IMR-90 (cell line): ENCODE measurements at regions not wholly inside any gene's neighbourhood (a gene's known extent, or its start where the extent isn't known, plus 50 kb on each side); places are given as distances from the start of the nearest gene placed in this dataset.

Experiments used
- ATAC-seq: fragments of 200-7000 bp; cut with Tn5 transposase; 2 replicates; pipeline ENCODE4 v1.9.1; 2020; ENCODE audit warnings: low read depth, mild to moderate bottlenecking, moderate library complexity
- BruUV-seq: library from RNA; stranded (reverse); fragments of 400-500 nt; replicated peaks from 2 replicates; lab custom pipeline; 2021; lab: Mats Ljungman, UMichigan
- CTCF ChIA-PET: fragments of 300-600 bp; formaldehyde crosslinking; extraction: SDS; loops from one replicate; lab custom pipeline; 2021; ENCODE audit warnings: antibody characterized with exemption; lab: Yijun Ruan, JAX
- POLR2A ChIA-PET: fragments of 300-600 bp; sonication (Branson Sonifier 250); formaldehyde crosslinking; loops from one replicate; lab custom pipeline; 2022; ENCODE audit warnings: antibody characterized with exemption; ENCODE audit not compliant: unreplicated experiment; lab: Charles Lee
- DNase-seq: peaks from one replicate; pipeline ENCODE4 v3.0.0; 2013
- H2AFZ ChIP-seq: replicated peaks from 2 replicates; pipeline ENCODE3; 2013; ENCODE audit warnings: low read length, mild to moderate bottlenecking; ENCODE audit not compliant: poor library complexity
- H2AK5ac ChIP-seq: 2 replicates; pipeline ENCODE4 v1.6.1; 2013; ENCODE audit warnings: low read depth, low read length, inconsistent platforms
- H2AK9ac ChIP-seq: replicated peaks from 2 replicates; pipeline ENCODE3; 2013; ENCODE audit warnings: mild to moderate bottlenecking, low read depth, low read length, moderate library complexity; ENCODE audit not compliant: poor library complexity
- H2BK120ac ChIP-seq: 2 replicates; pipeline ENCODE4 v1.6.1; 2013; ENCODE audit warnings: low read depth, low read length, inconsistent platforms
- H2BK15ac ChIP-seq: 3 replicates; pipeline ENCODE4 v1.6.1; 2013; ENCODE audit warnings: low read depth, low read length, inconsistent platforms
- H2BK20ac ChIP-seq: 2 replicates; pipeline ENCODE4 v1.6.1; 2013; ENCODE audit warnings: low read depth, mild to moderate bottlenecking, inconsistent platforms, low read length, moderate library complexity
- H2BK5ac ChIP-seq: 2 replicates; pipeline ENCODE4 v1.6.1; 2013; ENCODE audit warnings: mild to moderate bottlenecking, low read depth, low read length, inconsistent platforms; ENCODE audit not compliant: poor library complexity, severe bottlenecking
- H3K14ac ChIP-seq: replicated peaks from 2 replicates; pipeline ENCODE4 v1.6.1; 2013; ENCODE audit warnings: low read depth, low read length, inconsistent platforms
- H3K18ac ChIP-seq: 2 replicates; pipeline ENCODE4 v1.6.1; 2013; ENCODE audit warnings: low read depth, low read length, control low read depth
- H3K23ac ChIP-seq: 2 replicates; pipeline ENCODE4 v1.6.1; 2013; ENCODE audit warnings: low read depth, low read length, inconsistent platforms
- H3K27ac ChIP-seq: 2 replicates; pipeline ENCODE4 v1.5.1; 2013; ENCODE audit warnings: mild to moderate bottlenecking, control low read depth, low read length; ENCODE audit not compliant: insufficient read depth
- H3K27me3 ChIP-seq: 2 replicates; pipeline ENCODE4 v1.6.1; 2013; ENCODE audit warnings: low read length; ENCODE audit not compliant: control insufficient read depth, insufficient read depth
- H3K36me3 ChIP-seq: 2 replicates; pipeline ENCODE4 v1.6.1; 2013; ENCODE audit warnings: low read length, mixed read lengths; ENCODE audit not compliant: control insufficient read depth, insufficient read depth
- H3K4ac ChIP-seq: 2 replicates; pipeline ENCODE4 v1.6.1; 2013; ENCODE audit warnings: low read depth, low read length, inconsistent platforms
- H3K4me1 ChIP-seq: 2 replicates; pipeline ENCODE4 v1.6.1; 2013; ENCODE audit warnings: low read length, mixed read lengths; ENCODE audit not compliant: control insufficient read depth, insufficient read depth
- H3K4me2 ChIP-seq: 2 replicates; pipeline ENCODE4 v1.6.1; 2013; ENCODE audit warnings: low read depth, mild to moderate bottlenecking, control low read depth, low read length, moderate library complexity
- H3K4me3 ChIP-seq: 2 replicates; pipeline ENCODE4 v1.5.1; 2013; ENCODE audit warnings: low read depth, mild to moderate bottlenecking, control low read depth, low read length, moderate library complexity; ENCODE audit not compliant: insufficient read depth
- H3K56ac ChIP-seq: 2 replicates; pipeline ENCODE4 v1.6.1; 2013; ENCODE audit warnings: low read length, inconsistent platforms; ENCODE audit not compliant: insufficient read depth; ENCODE audit errors: extremely low read depth
- H3K79me1 ChIP-seq, 2 experiments: 2 replicates each; pipeline ENCODE4 v1.6.1; 2013; ENCODE audit warnings: low read length in 2 of 2, inconsistent platforms in 1 of 2, low read depth in 1 of 2
- H3K9ac ChIP-seq: 2 replicates; pipeline ENCODE4 v1.6.1; 2013; ENCODE audit warnings: low read depth, low read length, control low read depth
- H3K9me1 ChIP-seq: 2 replicates; pipeline ENCODE4 v1.6.1; 2013; ENCODE audit warnings: low read length, inconsistent platforms; ENCODE audit not compliant: insufficient read depth
- H3K9me3 ChIP-seq: 2 replicates; pipeline ENCODE4 v1.6.1; 2013; ENCODE audit warnings: low read length; ENCODE audit not compliant: control insufficient read depth, insufficient read depth
- H4K20me1 ChIP-seq: 2 replicates; pipeline ENCODE4 v1.6.1; 2013; ENCODE audit warnings: low read length, inconsistent platforms; ENCODE audit not compliant: insufficient read depth
- H4K5ac ChIP-seq: 2 replicates; pipeline ENCODE4 v1.6.1; 2013; ENCODE audit warnings: mild to moderate bottlenecking, low read depth, low read length, control low read depth
- H4K8ac ChIP-seq, 2 experiments: 2 replicates each; pipeline ENCODE4 v1.6.1; 2013; ENCODE audit warnings: low read depth in 2 of 2, low read length in 2 of 2, control low read depth in 1 of 2, inconsistent platforms in 1 of 2
- H4K91ac ChIP-seq: 2 replicates; pipeline ENCODE4 v1.6.1; 2013; ENCODE audit warnings: low read depth, low read length, inconsistent platforms; ENCODE audit not compliant: insufficient read depth
- CEBPB ChIP-seq: IDR thresholded peaks from 2 replicates; pipeline ENCODE4 v1.6.1; 2012; ENCODE audit warnings: low read depth, low read length, improper control_type of control experiment
- CHD1 ChIP-seq: IDR thresholded peaks from 2 replicates; pipeline ENCODE4 v1.6.1; 2012; ENCODE audit warnings: low read depth, low read length, improper control_type of control experiment
- FOS ChIP-seq: fragments of 150-350 bp; IDR thresholded peaks from 2 replicates; pipeline ENCODE4 v1.6.1; 2016; ENCODE audit warnings: low read depth, low read length
- MAFK ChIP-seq: IDR thresholded peaks from 2 replicates; pipeline ENCODE4 v1.6.1; 2012; ENCODE audit warnings: low read depth, low read length, improper control_type of control experiment
- MXI1 ChIP-seq: IDR thresholded peaks from 2 replicates; pipeline ENCODE4 v1.6.1; 2012; ENCODE audit warnings: low read depth, mild to moderate bottlenecking, low read length, moderate library complexity, borderline replicate concordance
- POLR2A ChIP-seq: IDR thresholded peaks from 2 replicates; pipeline ENCODE4 v1.6.1; 2012; ENCODE audit warnings: mild to moderate bottlenecking, low read depth, low read length
- SMC3 ChIP-seq: fragments of 150-350 bp; IDR thresholded peaks from 2 replicates; pipeline ENCODE4 v1.6.1; 2016; ENCODE audit warnings: low read depth, mild to moderate bottlenecking, antibody characterized with exemption, low read length, moderate library complexity
- WGBS, 2 experiments: methylation state at CpG; one replicate each; pipeline versions ENCODE4 v1.1.5 to v1.1.7; 2013; ENCODE audit warnings: missing lambda C conversion rate in 2 of 2; ENCODE audit not compliant: insufficient read length in 1 of 2; ENCODE audit errors: extremely low coverage in 2 of 2; 5-methylcytosine and 5-hydroxymethylcytosine counted together
- dilution Hi-C: fragments of 300-500 bp; cut with HindIII; formaldehyde crosslinking; loops from one replicate; pipeline ENCODE4 v1.14.3; 2018; ENCODE audit warnings: low sequenced_read_pairs; ENCODE audit not compliant: unreplicated experiment
- in situ Hi-C: fragments of 300-500 bp; cut with MboI; formaldehyde crosslinking; loops from 3 replicates; pipeline ENCODE4 v1.14.3; 2019; ENCODE audit warnings: low sequenced_read_pairs, inconsistent platforms, mixed read lengths
- intact Hi-C: fragments of 100-400 bp; cut with micrococcal nuclease; formaldehyde crosslinking; loops from 2 replicates; pipeline ENCODE4 v1.10.0; 2022

DNA sequence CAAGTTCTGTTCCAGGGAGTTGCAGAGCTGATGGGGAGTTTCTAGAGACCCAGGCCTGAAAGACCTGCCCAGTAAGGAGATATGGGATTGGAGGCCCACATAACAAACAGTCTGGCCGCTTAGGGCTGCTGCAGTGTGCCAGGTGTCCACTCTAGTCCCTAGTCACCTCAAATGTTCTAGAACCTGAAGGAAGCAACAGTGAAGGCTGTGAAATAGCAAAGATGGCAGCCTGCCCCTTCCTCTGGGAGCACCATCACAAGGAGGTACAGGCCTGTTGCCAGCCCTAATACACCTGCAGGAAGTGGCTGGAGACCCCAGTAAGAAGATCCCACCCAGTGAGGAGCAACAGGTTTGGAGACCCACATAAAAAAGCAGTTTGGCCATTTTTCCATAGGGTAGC is 783.8 kb upstream of the EDIL3 start:
- H3K9me1 ChIP-seq, result no peaks in the 10 kb centered on the region
- H3K27me3 ChIP-seq, result no peaks in the 10 kb centered on the region
- POLR2A ChIA-PET, result no interaction called here
- in situ Hi-C loops (no loop called here), intact Hi-C loops (no loop called here), dilution Hi-C loops (no loop called here)
- H4K5ac ChIP-seq, result no peak overlapping the region
- no peak overlapping the region for H2AK5ac ChIP-seq
- H2BK120ac ChIP-seq, result no peak overlapping the region
- H3K23ac ChIP-seq, result no peak overlapping the region
- no peaks in the 10 kb centered on the region for H4K20me1 ChIP-seq
- DNase-seq (no peak), ATAC-seq (no peak)
- H2AFZ ChIP-seq, result no peak overlapping the region
- H3K27ac ChIP-seq, result no peak overlapping the region
- no peak overlapping the region for H2AK9ac ChIP-seq
- peaks cover 8% of the 10 kb centered on the region; the same call in 1 of the 2 replicates for H3K9me3 ChIP-seq
- no peak overlapping the region for H4K8ac ChIP-seq
- H2BK5ac ChIP-seq, result no peak overlapping the region
- H3K9ac ChIP-seq, result no peak overlapping the region
- H3K4me2 ChIP-seq, result no peak overlapping the region
- H3K18ac ChIP-seq, result no peak overlapping the region
- no peaks in the 10 kb centered on the region for H3K36me3 ChIP-seq
- no peak overlapping the region for H3K56ac ChIP-seq
- H2BK15ac ChIP-seq, result no peak overlapping the region
- H3K4me3 ChIP-seq, result no peak overlapping the region
- H3K4me1 ChIP-seq, result no peaks in the 10 kb centered on the region
- H3K4ac ChIP-seq, result no peak overlapping the region
- H3K14ac ChIP-seq, result no peak overlapping the region
- no peak overlapping the region for H2BK20ac ChIP-seq
- BruUV-seq, result no TSS peak
- no peaks in the 10 kb centered on the region for H3K79me1 ChIP-seq
- 29% methylated on average over 1 of the region's 1 CpG; no CpG with 5 or more reads in 1 of the 2 experiments for WGBS, 2 experiments
- TF ChIP-seq CEBPB (no peak), MAFK (no peak), FOS (no peak), POLR2A (no peak), CHD1 (no peak), SMC3 (no peak), MXI1 (no peak)
- CTCF ChIA-PET, result no interaction called here
- H4K91ac ChIP-seq, result no peak overlapping the region
